HG03135 (cell line): ENCODE measurements at regions not wholly inside any gene's neighbourhood (a gene's known extent, or its start where the extent isn't known, plus 50 kb on each side); places are given as distances from the start of the nearest gene placed in this dataset.
"Not testable (repeated sequence)": the region's sequence is repeated elsewhere in the genome, so short reads cannot be mapped to it uniquely, and the experiment has no call there.

Experiments
- ATAC-seq: cut with Tn5 transposase; IDR thresholded peaks from one replicate; pipeline ENCODE4 v1.9.1; 2021; ENCODE audit warnings: mild to moderate bottlenecking, moderate library complexity; ENCODE audit not compliant: unreplicated experiment

- no peak for ATAC-seq
Observed at GRCh38 chr2:59770651-59771050, 782.8 kb downstream of the BCL11A start.

- ATAC-seq, result no peak
Observed at GRCh38 chr2:59761966-59762365, 791.5 kb downstream of the BCL11A start.

- ATAC-seq, result no peak
Observed at GRCh38 chr2:59756150-59756549, 797.3 kb downstream of the BCL11A start.

- no peak for ATAC-seq
Observed at GRCh38 chr2:59754011-59754735, 799.3 kb downstream of the BCL11A start.

GRCh38 chr2:59752512-59752911 is 800.9 kb downstream of the BCL11A start:
- no peak for ATAC-seq

- ATAC-seq, result no peak
Observed at GRCh38 chr2:59752071-59752470, 801.4 kb downstream of the BCL11A start.

GRCh38 chr2:59751214-59751613 is 802.2 kb downstream of the BCL11A start:
- not testable (repeated sequence) for ATAC-seq

GRCh38 chr2:59746291-59746690 is 807.2 kb downstream of the BCL11A start:
- no peak for ATAC-seq

GRCh38 chr2:59745085-59745484 is 808.4 kb downstream of the BCL11A start:
- no peak for ATAC-seq

GRCh38 chr2:59744436-59744835 is 809.0 kb downstream of the BCL11A start:
- ATAC-seq, result no peak

- no peak for ATAC-seq
Observed at GRCh38 chr2:59741840-59742239, 811.6 kb downstream of the BCL11A start.

- ATAC-seq, result no peak
Observed at GRCh38 chr2:59739166-59739565, 814.3 kb downstream of the BCL11A start.

- no peak for ATAC-seq
Observed at GRCh38 chr2:59737299-59737698, 816.2 kb downstream of the BCL11A start.

GRCh38 chr2:59734743-59735142 is 818.7 kb downstream of the BCL11A start:
- no peak for ATAC-seq

- ATAC-seq, result no peak
Observed at GRCh38 chr2:59733970-59734369, 819.5 kb downstream of the BCL11A start.

- ATAC-seq, result no peak
Observed at GRCh38 chr2:59733567-59733930, 819.9 kb downstream of the BCL11A start.

GRCh38 chr2:59732871-59733566 is 820.4 kb downstream of the BCL11A start:
- no peak for ATAC-seq

GRCh38 chr2:59727121-59727590 is 826.3 kb downstream of the BCL11A start:
- no peak for ATAC-seq

GRCh38 chr2:59726228-59727120 is 827.0 kb downstream of the BCL11A start:
- ATAC-seq, result no peak

- ATAC-seq, result no peak
Observed at GRCh38 chr2:59724746-59725145, 828.7 kb downstream of the BCL11A start.

GRCh38 chr2:59720296-59720866 is 833.1 kb downstream of the BCL11A start:
- ATAC-seq, result no peak
